AG10803 (cell line): ENCODE measurements at regions not wholly inside any gene's neighbourhood (a gene's known extent, or its start where the extent isn't known, plus 50 kb on each side); places are given as distances from the start of the nearest gene placed in this dataset.

Source experiments
- DNase-seq: peaks from one replicate; pipeline ENCODE4 v3.0.0; 2010; ENCODE audit warnings: low read depth
- H3K4me3 ChIP-seq: 2 replicates; pipeline ENCODE4 v1.5.1; 2011; ENCODE audit warnings: mild to moderate bottlenecking, low read length, control low read depth
- TF ChIP-seq, protein P1 (sequence below): conservative IDR thresholded peaks from 2 replicates; pipeline ENCODE4 v1.5.1; 2011; ENCODE audit warnings: mild to moderate bottlenecking, low read length, control low read depth, inconsistent platforms

DNA sequence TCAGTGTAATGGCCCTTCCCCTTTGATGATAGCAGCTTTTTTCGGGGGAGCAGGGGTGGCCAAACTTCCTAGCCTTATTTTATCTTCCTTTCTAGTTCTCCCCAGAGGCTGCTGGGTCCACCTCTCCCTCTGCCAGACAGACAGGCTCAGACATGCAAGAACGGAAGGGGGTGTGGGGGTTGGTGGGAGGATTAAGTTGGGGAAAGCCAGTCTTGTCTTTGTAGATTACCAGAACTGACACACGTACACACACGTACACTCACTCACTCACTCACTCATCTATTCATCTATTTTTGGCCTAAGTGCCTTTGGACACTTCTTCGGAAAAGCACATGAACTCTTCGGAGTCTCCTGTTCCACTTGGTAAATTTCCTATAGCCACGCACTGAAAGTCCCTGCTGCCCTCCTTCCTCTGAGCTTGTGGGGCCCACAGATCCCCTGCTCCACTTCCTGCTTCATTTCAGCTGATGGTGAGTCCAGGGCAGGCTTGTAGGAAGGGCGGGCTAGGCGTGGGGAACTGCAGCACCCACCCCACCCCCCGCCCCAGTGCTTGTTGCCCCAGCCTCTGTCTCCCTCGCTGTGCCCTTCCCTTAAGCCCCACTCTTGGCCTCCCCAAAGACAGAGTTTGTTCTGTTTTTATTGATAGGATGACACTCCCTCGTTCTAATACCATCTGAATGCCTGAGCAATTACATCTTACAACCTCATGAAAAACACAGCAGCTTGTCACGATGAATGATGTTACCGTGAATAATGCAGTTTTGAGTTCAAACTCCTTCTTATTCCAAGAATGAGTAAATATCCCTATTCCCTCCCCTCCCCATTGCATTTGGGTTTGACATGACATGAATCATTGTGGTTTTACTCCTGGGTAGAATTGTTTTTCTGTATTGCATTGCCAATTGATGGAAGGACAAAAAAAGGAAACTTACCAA lies 60.7 kb upstream of the ATP5PO start:
- peak; percentile 94 for DNase-seq
- no peak overlapping the region for H3K4me3 ChIP-seq
- TF ChIP-seq, protein P1, sequence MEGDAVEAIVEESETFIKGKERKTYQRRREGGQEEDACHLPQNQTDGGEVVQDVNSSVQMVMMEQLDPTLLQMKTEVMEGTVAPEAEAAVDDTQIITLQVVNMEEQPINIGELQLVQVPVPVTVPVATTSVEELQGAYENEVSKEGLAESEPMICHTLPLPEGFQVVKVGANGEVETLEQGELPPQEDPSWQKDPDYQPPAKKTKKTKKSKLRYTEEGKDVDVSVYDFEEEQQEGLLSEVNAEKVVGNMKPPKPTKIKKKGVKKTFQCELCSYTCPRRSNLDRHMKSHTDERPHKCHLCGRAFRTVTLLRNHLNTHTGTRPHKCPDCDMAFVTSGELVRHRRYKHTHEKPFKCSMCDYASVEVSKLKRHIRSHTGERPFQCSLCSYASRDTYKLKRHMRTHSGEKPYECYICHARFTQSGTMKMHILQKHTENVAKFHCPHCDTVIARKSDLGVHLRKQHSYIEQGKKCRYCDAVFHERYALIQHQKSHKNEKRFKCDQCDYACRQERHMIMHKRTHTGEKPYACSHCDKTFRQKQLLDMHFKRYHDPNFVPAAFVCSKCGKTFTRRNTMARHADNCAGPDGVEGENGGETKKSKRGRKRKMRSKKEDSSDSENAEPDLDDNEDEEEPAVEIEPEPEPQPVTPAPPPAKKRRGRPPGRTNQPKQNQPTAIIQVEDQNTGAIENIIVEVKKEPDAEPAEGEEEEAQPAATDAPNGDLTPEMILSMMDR: no peak

DNA sequence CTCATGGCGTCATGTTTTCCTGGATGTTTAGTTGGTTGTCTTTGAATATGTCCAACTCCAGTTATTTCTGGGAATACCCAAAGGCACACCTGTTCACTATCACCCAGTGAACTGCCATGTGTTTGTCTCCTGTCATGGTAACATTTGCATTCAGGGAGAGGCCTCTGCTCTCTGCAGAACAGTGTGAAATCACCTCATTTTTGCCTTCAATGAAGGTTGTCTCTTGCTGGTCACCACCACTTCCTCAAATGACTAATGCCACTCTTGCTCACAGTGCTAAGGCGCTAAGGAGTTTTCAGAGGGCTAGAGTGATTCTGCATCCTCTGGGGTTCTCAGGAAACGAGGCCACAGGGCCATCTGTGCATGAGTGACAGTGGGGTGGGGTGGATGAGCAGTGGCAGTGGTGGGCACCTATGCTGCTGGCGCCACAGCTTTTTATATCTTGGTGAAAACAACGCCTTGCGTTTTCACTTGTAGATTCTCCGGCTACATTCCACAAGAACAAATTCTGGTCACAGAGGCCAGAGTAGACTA lies 60.0 kb upstream of the ATP5PO start:
- peak; percentile 20 for DNase-seq
- H3K4me3 ChIP-seq: no peak overlapping the region
- TF ChIP-seq, protein P1: no peak

DNA sequence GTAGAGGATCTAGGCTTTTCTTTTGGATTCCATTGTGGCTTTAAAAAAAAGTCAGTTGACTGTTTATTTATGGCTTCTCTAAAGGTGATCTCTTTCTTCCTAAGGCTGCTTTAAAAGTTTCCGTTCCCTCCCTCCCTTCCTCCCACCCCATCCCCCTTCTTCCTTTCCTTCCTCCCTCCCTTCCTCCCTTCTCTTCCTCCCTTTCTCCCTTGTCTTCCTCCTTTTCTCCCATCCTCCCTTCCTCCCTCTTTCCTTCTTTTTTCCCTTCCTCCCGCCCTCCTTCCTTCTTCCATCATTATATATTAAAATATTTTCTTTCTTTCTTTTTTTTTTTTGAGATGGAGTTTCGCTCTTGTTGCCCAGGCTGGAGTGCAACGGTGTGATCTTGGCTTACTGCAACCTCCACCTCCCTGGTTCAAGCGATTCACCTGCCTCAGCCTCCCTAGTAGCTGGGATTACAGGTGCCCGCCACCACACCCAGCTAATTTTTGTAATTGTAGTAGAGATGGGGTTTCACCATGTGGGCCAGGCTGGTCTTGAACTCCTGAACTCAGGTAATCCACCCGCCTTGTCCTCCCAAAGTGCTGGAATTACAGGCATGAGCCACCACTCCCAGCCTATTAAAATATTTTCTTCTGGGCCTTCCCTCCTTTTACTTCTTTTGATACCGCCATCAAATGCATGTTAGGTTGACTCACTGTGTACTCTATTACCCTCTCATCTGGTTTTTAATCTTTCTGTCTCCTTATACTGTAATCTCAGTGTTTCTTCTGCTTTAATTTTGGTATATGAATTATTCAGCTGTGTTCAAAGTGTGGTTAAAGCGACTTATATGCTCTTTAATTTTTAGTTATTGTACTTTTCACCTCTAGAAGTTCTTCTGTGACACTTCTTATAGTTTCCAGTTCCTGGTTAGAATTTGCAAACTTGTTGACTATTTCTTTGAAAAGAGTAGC lies 59.2 kb upstream of the ATP5PO start:
- H3K4me3 ChIP-seq: no peak overlapping the region
- TF ChIP-seq, protein P1: no peak
- DNase-seq: no peak

DNA sequence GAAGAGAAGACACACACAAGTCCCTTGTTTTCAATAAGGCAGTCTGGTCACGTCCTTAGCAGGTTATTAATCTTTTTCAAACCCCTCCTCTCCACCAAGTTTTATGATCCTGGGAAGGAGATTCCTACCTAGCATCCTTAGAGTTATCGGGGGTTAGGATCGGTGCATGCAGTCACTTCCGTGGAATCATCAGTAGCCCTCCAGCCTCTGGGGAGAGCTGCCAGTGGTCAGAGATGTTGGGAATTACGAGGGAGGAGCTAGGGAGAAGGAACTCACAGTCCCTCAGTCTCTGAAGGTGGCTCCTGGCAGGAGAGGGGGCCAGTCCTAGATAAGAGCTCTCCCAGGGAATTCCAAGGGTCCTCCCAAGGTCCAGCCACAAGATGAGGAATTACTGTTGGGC lies 57.7 kb upstream of the ATP5PO start:
- no peak overlapping the region for H3K4me3 ChIP-seq
- TF ChIP-seq, protein P1: no peak
- DNase-seq: no peak

DNA sequence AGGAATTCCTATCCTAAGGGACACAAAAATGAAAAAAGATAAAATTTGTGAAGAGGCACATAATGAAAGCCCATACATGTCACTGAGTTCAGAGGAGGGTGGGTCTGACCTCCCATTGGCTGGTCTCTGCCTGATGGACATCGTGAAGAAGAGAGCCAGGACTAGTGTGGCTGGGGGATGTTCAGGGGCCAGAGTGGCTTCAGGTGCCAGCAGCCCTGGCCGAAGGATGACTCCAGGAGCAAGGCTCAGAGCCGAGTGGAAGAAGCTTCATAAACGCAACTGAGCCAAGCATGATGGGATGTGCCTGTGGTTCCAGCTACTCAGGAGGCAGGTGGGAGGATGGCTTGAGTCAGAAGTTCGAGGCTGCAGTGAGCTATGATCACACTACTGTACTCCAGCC lies 56.9 kb upstream of the ATP5PO start:
- no peak overlapping the region for H3K4me3 ChIP-seq
- DNase-seq: no peak
- TF ChIP-seq, protein P1: no peak

DNA sequence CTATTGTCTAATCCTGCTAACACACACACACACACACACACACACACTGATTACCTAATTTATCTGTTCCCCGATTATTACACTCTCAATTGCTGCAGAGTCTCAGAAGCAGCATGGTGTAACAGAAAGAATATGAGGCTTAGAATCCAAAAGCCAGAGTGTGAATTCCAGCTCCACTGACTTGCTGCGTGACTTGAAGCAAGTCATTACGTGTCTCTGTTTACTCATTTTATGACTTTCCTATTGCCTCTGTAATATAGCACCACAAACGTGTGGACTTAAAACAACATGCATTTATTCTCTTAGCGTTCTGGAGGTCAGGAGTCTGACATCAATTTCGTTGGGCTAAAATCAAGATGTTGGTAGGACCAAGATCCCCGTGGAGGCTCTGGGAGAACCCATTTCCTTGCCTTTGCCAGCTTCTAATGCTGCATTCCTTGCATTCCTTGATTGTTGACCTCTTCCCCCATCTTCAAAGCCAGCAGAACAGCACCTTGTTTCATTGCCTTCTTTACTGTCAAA lies 55.9 kb upstream of the ATP5PO start:
- DNase-seq: peak; percentile 46
- no peak overlapping the region for H3K4me3 ChIP-seq
- TF ChIP-seq, protein P1: no peak
